ENCODE measurements at regions not wholly inside any gene's neighbourhood (a gene's known extent, or its start where the extent isn't known, plus 50 kb on each side); places are given as distances from the start of the nearest gene placed in this dataset.

DNA sequence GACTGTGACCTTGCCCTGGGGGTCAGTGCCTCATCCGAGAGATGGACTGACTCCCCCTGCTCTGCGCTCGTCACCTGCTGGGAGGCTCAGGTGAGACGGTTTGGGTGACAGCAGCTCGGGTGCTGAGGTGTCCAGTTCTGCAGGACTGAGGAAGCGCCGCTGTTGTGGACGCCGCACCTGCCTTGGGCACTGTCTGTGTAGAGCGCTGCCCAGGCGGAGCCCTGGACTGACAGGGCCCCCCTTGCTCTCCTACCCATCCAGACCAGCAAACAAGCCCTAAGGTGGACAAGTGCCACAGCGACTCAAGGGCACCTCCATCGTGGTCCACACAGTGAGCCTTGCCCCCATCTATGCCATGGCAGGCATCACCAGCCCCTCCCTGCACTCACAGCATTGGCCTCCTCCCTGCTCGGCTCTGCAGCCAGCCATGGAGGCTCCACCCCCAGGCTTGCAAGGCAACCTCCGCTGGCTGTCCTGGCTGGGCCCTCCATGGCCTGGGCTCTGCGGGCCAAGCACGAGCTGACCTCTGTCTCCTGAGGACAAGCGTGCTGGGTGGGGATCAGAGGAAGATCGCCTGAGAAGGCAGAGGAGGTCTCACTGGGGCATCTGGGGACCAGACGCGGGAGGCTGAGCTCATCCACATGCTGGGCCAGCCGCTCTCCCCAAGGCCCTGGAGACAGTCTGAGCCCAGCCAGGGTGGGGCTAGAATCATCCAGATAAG, 87.1 kb upstream of the COL5A1 start:
- Histone ChIP-seq H3K36me3 (ENCODE audit: control insufficient read depth in 4 of 4, insufficient read depth in 4 of 4, low read length in 4 of 4) (no peaks in the 10 kb centered on the region), H3K27me3 (ENCODE audit: control insufficient read depth in 3 of 3, insufficient read depth in 3 of 3, low read length in 2 of 3) (no peaks in the 10 kb centered on the region), H3K9me3 (ENCODE audit: control insufficient read depth in 4 of 4, insufficient read depth in 3 of 4, low read length in 3 of 4) (peaks cover 0 to 4% (median 0%) of the 10 kb centered on the region in 4 donors), H3K27ac (ENCODE audit: low read depth in 1 of 2, low read length in 1 of 2) (no peak overlapping the region), H3K4me1 (ENCODE audit: control insufficient read depth in 5 of 5, insufficient read depth in 5 of 5, low read length in 5 of 5) (peaks cover 0 to 37% (median 10%) of the 10 kb centered on the region in 5 donors), H3K9ac (ENCODE audit: insufficient read depth in 1 of 2, low read length in 2 of 2) (no peak overlapping the region), H3K4me3 (no peak overlapping the region)
- TF ChIP-seq, protein P1, sequence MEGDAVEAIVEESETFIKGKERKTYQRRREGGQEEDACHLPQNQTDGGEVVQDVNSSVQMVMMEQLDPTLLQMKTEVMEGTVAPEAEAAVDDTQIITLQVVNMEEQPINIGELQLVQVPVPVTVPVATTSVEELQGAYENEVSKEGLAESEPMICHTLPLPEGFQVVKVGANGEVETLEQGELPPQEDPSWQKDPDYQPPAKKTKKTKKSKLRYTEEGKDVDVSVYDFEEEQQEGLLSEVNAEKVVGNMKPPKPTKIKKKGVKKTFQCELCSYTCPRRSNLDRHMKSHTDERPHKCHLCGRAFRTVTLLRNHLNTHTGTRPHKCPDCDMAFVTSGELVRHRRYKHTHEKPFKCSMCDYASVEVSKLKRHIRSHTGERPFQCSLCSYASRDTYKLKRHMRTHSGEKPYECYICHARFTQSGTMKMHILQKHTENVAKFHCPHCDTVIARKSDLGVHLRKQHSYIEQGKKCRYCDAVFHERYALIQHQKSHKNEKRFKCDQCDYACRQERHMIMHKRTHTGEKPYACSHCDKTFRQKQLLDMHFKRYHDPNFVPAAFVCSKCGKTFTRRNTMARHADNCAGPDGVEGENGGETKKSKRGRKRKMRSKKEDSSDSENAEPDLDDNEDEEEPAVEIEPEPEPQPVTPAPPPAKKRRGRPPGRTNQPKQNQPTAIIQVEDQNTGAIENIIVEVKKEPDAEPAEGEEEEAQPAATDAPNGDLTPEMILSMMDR (IDR thresholded peaks at IDR 0.05; ENCODE audit: control extremely low read depth, extremely low read depth), result no peak
- ATAC-seq (ENCODE audit: insufficient read depth, low FRiP score) (no peak), DNase-seq (no peak)
- WGBS, 2 donors, result 83 to 90% methylated on average over 22 of the region's 22 CpGs

DNA sequence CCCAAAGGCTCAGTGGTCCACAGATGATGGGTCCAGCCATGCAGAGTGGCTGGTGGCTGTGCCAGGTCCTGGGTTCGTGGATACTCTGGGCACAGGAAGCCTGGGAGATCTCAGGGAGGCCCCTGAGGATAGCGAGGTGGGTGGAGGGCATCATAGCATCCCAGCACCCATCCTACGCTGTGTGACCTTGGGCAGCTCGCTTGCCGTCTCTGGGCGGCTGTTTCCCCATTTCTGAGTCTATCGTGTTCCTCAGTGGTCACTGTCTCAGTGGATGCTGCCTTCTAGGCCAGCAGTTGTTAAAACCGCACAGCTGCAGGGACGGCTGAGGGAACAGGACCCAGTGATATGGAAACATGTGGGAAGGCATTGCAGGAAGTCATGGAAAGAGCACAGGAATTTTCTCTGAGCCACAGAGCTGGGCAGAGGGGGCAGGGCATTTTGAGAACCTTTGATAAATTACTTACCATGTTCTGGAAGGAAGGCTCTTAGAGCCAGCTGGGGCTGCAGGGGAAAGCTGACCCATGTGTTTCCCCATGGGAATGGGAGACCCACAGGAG, 86.4 kb upstream of the COL5A1 start:
- peak in 1 of 3 donors; percentile 12 for DNase-seq
- no peaks in the 10 kb centered on the region for H3K27me3 ChIP-seq (ENCODE audit: control insufficient read depth in 3 of 3, insufficient read depth in 3 of 3, low read length in 2 of 3)

GRCh38 chr9:134556531-134557068, 85.0 kb upstream of the COL5A1 start:
- DNase-seq, result peak; percentile 85 to 94 (median 90)

More for the DNA sequence above, 86.4 kb upstream of the COL5A1 start:
- TF ChIP-seq, protein P1 (IDR thresholded peaks at IDR 0.05; ENCODE audit: control extremely low read depth, extremely low read depth), result no peak
- WGBS, 2 donors, result 87 to 94% methylated on average over 9 of the region's 9 CpGs
- H3K9ac ChIP-seq (ENCODE audit: insufficient read depth in 1 of 2, low read length in 2 of 2), result no peak overlapping the region
- peaks cover 0 to 4% (median 0%) of the 10 kb centered on the region in 4 donors for H3K9me3 ChIP-seq (ENCODE audit: control insufficient read depth in 4 of 4, insufficient read depth in 3 of 4, low read length in 3 of 4)
- no peak overlapping the region for H3K27ac ChIP-seq (ENCODE audit: low read depth in 1 of 2, low read length in 1 of 2)
- no peaks in the 10 kb centered on the region for H3K36me3 ChIP-seq (ENCODE audit: control insufficient read depth in 4 of 4, insufficient read depth in 4 of 4, low read length in 4 of 4)
- peaks cover 0 to 37% (median 10%) of the 10 kb centered on the region in 5 donors for H3K4me1 ChIP-seq (ENCODE audit: control insufficient read depth in 5 of 5, insufficient read depth in 5 of 5, low read length in 5 of 5)
- no peak overlapping the region for H3K4me3 ChIP-seq
- no peak for ATAC-seq (ENCODE audit: insufficient read depth, low FRiP score)

More at GRCh38 chr9:134556531-134557068, 85.0 kb upstream of the COL5A1 start:
- H3K4me3 ChIP-seq, result no peak overlapping the region
- no peak overlapping the region for H3K9ac ChIP-seq (ENCODE audit: insufficient read depth in 1 of 2, low read length in 2 of 2)
- ATAC-seq (ENCODE audit: insufficient read depth, low FRiP score), result no peak
- WGBS, 2 donors, result 84 to 93% methylated on average over 15 of the region's 15 CpGs
- H3K27me3 ChIP-seq (ENCODE audit: control insufficient read depth in 3 of 3, insufficient read depth in 3 of 3, low read length in 2 of 3), result no peaks in the 10 kb centered on the region
- H3K27ac ChIP-seq (ENCODE audit: low read depth in 1 of 2, low read length in 1 of 2), result no peak overlapping the region
- TF ChIP-seq, protein P1 (IDR thresholded peaks at IDR 0.05; ENCODE audit: control extremely low read depth, extremely low read depth), result no peak
- peaks cover 0 to 2% (median 0%) of the 10 kb centered on the region in 4 donors for H3K9me3 ChIP-seq (ENCODE audit: control insufficient read depth in 4 of 4, insufficient read depth in 3 of 4, low read length in 3 of 4)
- H3K4me1 ChIP-seq (ENCODE audit: control insufficient read depth in 5 of 5, insufficient read depth in 5 of 5, low read length in 5 of 5), result peaks cover 0 to 31% (median 7%) of the 10 kb centered on the region in 5 donors
- H3K36me3 ChIP-seq (ENCODE audit: control insufficient read depth in 4 of 4, insufficient read depth in 4 of 4, low read length in 4 of 4), result no peaks in the 10 kb centered on the region
